C4-2B (cell line): ENCODE measurements at regions not wholly inside any gene's neighbourhood (a gene's known extent, or its start where the extent isn't known, plus 50 kb on each side); places are given as distances from the start of the nearest gene placed in this dataset.
A peak's percentile ranks its signal among the peaks of the same experiment; 100 is the strongest.

Experiments
- ZFX ChIP-seq: fragments of 450-650 bp; IDR thresholded peaks from 2 replicates; pipeline ENCODE4 v1.6.1; 2017
- TF ChIP-seq, protein P1 (sequence below): fragments of 450-650 bp; conservative IDR thresholded peaks from 2 replicates; pipeline ENCODE4 v1.5.1; 2017; ENCODE audit warnings: mild to moderate bottlenecking

DNA sequence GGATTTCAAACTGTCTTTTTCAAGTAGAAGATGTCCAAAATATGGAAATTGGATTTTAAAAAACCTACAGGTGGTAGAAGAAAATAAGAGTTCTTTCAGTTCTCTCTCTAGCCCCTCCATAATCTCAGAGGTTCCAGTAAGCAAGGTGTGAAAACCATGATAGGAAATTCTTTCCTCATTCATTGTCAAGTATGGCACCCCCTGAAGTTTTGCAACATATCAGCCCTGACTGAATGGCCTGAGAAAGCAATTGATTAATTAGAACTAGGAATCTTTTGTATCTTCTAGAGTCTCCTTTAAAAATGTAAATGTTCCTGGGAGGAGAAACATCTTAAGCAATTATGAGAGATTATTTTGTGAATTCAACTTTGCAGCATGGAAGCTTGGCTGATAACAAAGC is 198.7 kb upstream of the STXBP5 start:
- TF ChIP-seq, protein P1, sequence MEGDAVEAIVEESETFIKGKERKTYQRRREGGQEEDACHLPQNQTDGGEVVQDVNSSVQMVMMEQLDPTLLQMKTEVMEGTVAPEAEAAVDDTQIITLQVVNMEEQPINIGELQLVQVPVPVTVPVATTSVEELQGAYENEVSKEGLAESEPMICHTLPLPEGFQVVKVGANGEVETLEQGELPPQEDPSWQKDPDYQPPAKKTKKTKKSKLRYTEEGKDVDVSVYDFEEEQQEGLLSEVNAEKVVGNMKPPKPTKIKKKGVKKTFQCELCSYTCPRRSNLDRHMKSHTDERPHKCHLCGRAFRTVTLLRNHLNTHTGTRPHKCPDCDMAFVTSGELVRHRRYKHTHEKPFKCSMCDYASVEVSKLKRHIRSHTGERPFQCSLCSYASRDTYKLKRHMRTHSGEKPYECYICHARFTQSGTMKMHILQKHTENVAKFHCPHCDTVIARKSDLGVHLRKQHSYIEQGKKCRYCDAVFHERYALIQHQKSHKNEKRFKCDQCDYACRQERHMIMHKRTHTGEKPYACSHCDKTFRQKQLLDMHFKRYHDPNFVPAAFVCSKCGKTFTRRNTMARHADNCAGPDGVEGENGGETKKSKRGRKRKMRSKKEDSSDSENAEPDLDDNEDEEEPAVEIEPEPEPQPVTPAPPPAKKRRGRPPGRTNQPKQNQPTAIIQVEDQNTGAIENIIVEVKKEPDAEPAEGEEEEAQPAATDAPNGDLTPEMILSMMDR = peak; percentile 21
- no peak for TF ChIP-seq ZFX
